GM23248 (cell line): ENCODE measurements at regions not wholly inside any gene's neighbourhood (a gene's known extent, or its start where the extent isn't known, plus 50 kb on each side); places are given as distances from the start of the nearest gene placed in this dataset.

Experiments used
- DNase-seq: peaks from one replicate; pipeline ENCODE4 v3.0.0-alpha.2; 2015
- H2AFZ ChIP-seq: fragments of 200-600 bp; sonication (generic); 2 replicates; pipeline ENCODE4 v1.6.1; 2016; ENCODE audit warnings: antibody characterized with exemption
- H3F3A ChIP-seq: fragments of 200-600 bp; sonication (generic); 2 replicates; pipeline ENCODE4 v1.6.1; 2016; ENCODE audit warnings: mild to moderate bottlenecking, antibody characterized with exemption, mixed run types; ENCODE audit not compliant: insufficient read depth
- H3K27ac ChIP-seq: fragments of 200-600 bp; sonication (generic); 2 replicates; pipeline ENCODE4 v1.5.1; 2016; ENCODE audit warnings: mild to moderate bottlenecking
- H3K27me3 ChIP-seq: fragments of 200-600 bp; sonication (generic); replicated peaks from 2 replicates; pipeline ENCODE4 v1.6.1; 2016; ENCODE audit warnings: mild to moderate bottlenecking; ENCODE audit not compliant: insufficient read depth
- H3K36me3 ChIP-seq: fragments of 200-600 bp; sonication (generic); 2 replicates; pipeline ENCODE4 v1.6.1; 2016; ENCODE audit warnings: low read depth, mild to moderate bottlenecking
- H3K4me1 ChIP-seq: fragments of 200-600 bp; sonication (generic); 2 replicates; pipeline ENCODE4 v1.6.1; 2016; ENCODE audit warnings: mild to moderate bottlenecking; ENCODE audit not compliant: insufficient read depth
- H3K4me2 ChIP-seq: fragments of 200-600 bp; sonication (generic); one replicate; pipeline ENCODE4 v1.6.1; 2016; ENCODE audit warnings: mild to moderate bottlenecking; ENCODE audit not compliant: unreplicated experiment
- H3K4me3 ChIP-seq: fragments of 200-600 bp; sonication (generic); 2 replicates; pipeline ENCODE4 v1.5.1; 2016; ENCODE audit warnings: mild to moderate bottlenecking
- H3K79me2 ChIP-seq: fragments of 200-600 bp; sonication (generic); 2 replicates; pipeline ENCODE4 v1.6.1; 2016; ENCODE audit warnings: mild to moderate bottlenecking; ENCODE audit not compliant: insufficient read depth
- H3K9ac ChIP-seq: fragments of 200-600 bp; sonication (generic); 2 replicates; pipeline ENCODE4 v1.6.1; 2016; ENCODE audit warnings: mild to moderate bottlenecking
- H3K9me2 ChIP-seq: fragments of 200-600 bp; sonication (generic); 2 replicates; pipeline ENCODE4 v1.6.1; 2016; ENCODE audit warnings: mixed run types, mild to moderate bottlenecking, moderate library complexity; ENCODE audit not compliant: insufficient read depth
- H3K9me3 ChIP-seq: fragments of 200-600 bp; sonication (generic); one replicate; pipeline ENCODE4 v1.6.1; 2017; ENCODE audit warnings: low read depth
- H4K20me1 ChIP-seq: fragments of 200-600 bp; sonication (generic); 2 replicates; pipeline ENCODE4 v1.6.0; 2016; ENCODE audit not compliant: insufficient read depth
- EZH2 ChIP-seq: fragments of 200-600 bp; sonication (generic); IDR thresholded peaks from 2 replicates; pipeline ENCODE4 v1.6.1; 2018; ENCODE audit warnings: antibody characterized with exemption, mild to moderate bottlenecking; ENCODE audit not compliant: insufficient read depth, poor library complexity, severe bottlenecking
- EZH2phosphoT487 ChIP-seq: fragments of 200-600 bp; sonication (generic); IDR thresholded peaks from 2 replicates; pipeline ENCODE4 v1.6.1; 2018; ENCODE audit warnings: antibody characterized with exemption, moderate library complexity, mild to moderate bottlenecking, low read depth; ENCODE audit not compliant: insufficient read depth
- WGBS, 2 experiments: methylation state at CpG; one replicate each; pipeline ENCODE4 v1.1.6; 2015 to 2017; ENCODE audit warnings: low lambda C conversion rate in 2 of 2, low coverage in 1 of 2; ENCODE audit errors: missing lambda C conversion rate in 2 of 2; 5-methylcytosine and 5-hydroxymethylcytosine counted together
- in situ Hi-C: fragments of 300-500 bp; cut with MboI; formaldehyde crosslinking; loops from 2 replicates; pipeline ENCODE4 v1.15.0; 2020

DNA sequence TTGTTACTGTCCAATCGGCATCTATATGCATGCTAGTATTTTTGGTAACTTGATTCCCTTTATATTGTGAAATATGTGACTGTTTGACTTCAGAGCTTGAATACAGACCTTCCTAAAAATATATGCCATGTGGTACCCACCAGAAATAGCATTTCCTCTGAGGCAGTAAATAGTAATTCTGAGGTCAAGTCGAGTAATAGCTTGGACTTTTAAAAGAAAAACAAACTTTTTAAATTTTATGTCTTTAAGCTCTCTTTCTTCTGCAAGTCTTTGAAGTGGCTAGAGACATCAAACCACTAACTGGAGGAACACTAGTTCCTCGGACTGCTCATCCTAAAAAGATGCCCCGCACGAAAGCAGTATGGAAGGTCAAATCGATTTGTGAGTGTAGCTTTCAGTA lies 396.8 kb upstream of the SLC14A2 start:
- H3K4me2 ChIP-seq, result no peak overlapping the region
- H3K36me3 ChIP-seq, result no peaks in the 10 kb centered on the region
- H3K9ac ChIP-seq, result no peak overlapping the region
- no peak for DNase-seq
- 86 to 87% methylated on average over 6 of the region's 6 CpGs for WGBS, 2 experiments
- no peaks in the 10 kb centered on the region for H4K20me1 ChIP-seq
- no peak overlapping the region for H3K27ac ChIP-seq
- H3K4me3 ChIP-seq, result no peak overlapping the region
- no peak overlapping the region for H2AFZ ChIP-seq
- TF ChIP-seq EZH2 (no peak), EZH2phosphoT487 (no peak)
- in situ Hi-C loops, result loop anchor here (10.0 to 25.0 kb wide), 2 partner anchors 306 to 544 kb away; no protein-coding TSS in a partner anchor
- peaks cover 7% of the 10 kb centered on the region; the same call in 1 of the 2 replicates for H3F3A ChIP-seq
- H3K9me3 ChIP-seq, result no peaks in the 10 kb centered on the region
- H3K4me1 ChIP-seq, result peaks cover 16% of the 10 kb centered on the region
- H3K27me3 ChIP-seq, result no peaks in the 10 kb centered on the region
- H3K79me2 ChIP-seq, result no peaks in the 10 kb centered on the region
- no peaks in the 10 kb centered on the region for H3K9me2 ChIP-seq

DNA sequence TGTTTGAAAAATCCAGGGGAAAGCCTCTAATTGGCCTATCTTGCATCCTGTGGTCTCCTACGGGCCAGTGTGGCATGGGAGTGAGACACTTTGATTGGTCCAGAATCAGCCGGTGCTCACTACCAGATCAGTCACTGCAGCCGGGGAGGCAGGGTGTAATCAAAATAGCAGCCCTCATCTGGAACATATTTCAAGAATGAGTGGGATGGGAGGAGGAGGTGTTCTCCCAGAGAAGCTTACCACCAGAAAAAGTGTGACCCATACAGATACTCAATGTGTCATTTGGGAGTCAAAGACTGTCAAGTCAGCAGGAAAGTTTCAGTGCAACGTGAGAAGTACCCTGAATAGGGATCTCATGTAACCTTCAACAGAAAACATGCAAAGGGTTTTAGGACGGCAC lies 393.9 kb upstream of the SLC14A2 start:
- Histone ChIP-seq H3K9me3 (no peaks in the 10 kb centered on the region), H3K4me3 (no peak overlapping the region), H3F3A (peaks cover 7% of the 10 kb centered on the region; the same call in 1 of the 2 replicates), H3K27ac (0 out of 2 replicates have a peak overlapping the region, but pooled peaks have one; percentile 25), H2AFZ (0 out of 2 replicates have a peak overlapping the region, but pooled peaks have one; percentile 14), H3K9me2 (no peaks in the 10 kb centered on the region), H3K27me3 (no peaks in the 10 kb centered on the region), H3K9ac (no peak overlapping the region), H4K20me1 (no peaks in the 10 kb centered on the region), H3K36me3 (no peaks in the 10 kb centered on the region), H3K4me2 (no peak overlapping the region), H3K4me1 (peaks cover 16% of the 10 kb centered on the region), H3K79me2 (no peaks in the 10 kb centered on the region)
- TF ChIP-seq EZH2 (no peak), EZH2phosphoT487 (no peak)
- in situ Hi-C loops, result loop anchor here (25.0 kb wide), 1 partner anchor 309 kb away; no protein-coding TSS in a partner anchor
- peak; percentile 89 for DNase-seq
- 17 to 21% methylated on average over 5 of the region's 5 CpGs for WGBS, 2 experiments

DNA sequence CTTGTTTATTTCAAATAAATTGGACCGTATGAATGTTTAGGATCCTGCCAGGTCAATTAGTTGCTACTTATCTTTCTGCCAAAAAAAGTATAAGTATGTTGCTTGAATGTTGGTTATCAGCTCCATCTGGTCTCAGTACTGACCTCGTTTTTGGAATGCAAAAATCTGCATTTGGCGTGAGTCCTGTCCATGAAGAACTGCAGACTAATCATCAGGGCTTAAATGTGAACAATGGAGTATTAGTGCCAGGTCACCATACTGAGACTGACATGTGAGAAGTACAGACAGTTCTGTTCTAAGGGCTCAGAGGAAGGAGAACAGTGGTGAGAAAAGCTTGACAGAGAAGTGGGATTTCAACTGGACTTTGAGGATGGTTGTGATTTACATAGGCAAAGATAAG lies 393.1 kb upstream of the SLC14A2 start:
- no peak overlapping the region for H2AFZ ChIP-seq
- H3K9ac ChIP-seq, result no peak overlapping the region
- no peaks in the 10 kb centered on the region for H3K36me3 ChIP-seq
- no peaks in the 10 kb centered on the region for H3K27me3 ChIP-seq
- no peaks in the 10 kb centered on the region for H3K9me2 ChIP-seq
- H3K4me1 ChIP-seq, result peaks cover 16% of the 10 kb centered on the region
- H3F3A ChIP-seq, result peaks cover 11% of the 10 kb centered on the region
- DNase-seq, result no peak
- H3K9me3 ChIP-seq, result no peaks in the 10 kb centered on the region
- no peak overlapping the region for H3K4me2 ChIP-seq
- H3K79me2 ChIP-seq, result no peaks in the 10 kb centered on the region
- H3K27ac ChIP-seq, result no peak overlapping the region
- no peak overlapping the region for H3K4me3 ChIP-seq
- no peaks in the 10 kb centered on the region for H4K20me1 ChIP-seq
- 28 to 34% methylated on average over 3 of the region's 3 CpGs for WGBS, 2 experiments
- TF ChIP-seq EZH2phosphoT487 (no peak), EZH2 (no peak)
- in situ Hi-C loops, result loop anchor here (25.0 kb wide), 1 partner anchor 310 kb away; no protein-coding TSS in a partner anchor

DNA sequence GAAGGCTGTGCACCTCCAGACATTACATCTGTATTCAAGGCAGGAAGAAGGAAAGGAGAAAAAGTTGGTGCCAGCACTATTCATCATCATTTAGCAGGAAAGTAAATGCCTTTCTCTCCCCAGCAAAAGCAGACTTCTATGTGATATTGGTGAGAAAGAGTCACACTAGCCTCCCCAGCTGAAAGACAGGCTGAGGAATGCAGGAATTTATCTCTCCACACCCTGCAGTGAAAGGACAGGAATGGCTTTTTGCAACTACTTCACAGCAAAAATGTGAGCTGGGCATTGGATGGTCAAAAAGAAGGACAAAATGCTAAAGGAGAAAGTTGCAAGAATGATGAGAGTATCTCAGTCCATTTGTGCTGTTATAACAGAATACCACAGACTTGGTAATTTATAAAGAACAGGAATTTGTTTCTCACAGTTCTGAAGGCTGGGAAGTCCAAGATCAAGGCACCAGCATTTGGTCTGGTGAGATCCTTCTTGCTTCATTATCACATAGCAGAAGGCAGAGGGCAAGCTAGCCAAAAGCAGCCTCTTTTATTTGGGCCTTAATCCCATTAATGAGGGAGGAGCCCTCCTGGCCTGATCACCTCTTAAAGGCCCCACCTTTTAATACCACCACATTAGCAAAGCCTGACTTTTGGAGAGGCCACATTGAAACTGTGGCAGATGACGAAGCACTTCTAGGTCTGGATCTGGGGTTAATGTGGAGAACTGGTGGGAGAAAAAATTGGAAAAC lies 388.1 kb upstream of the SLC14A2 start:
- Histone ChIP-seq H3K36me3 (no peaks in the 10 kb centered on the region), H3K27ac (no peak overlapping the region), H3K9ac (no peak overlapping the region), H3K4me2 (no peak overlapping the region), H4K20me1 (no peaks in the 10 kb centered on the region), H3K9me2 (no peaks in the 10 kb centered on the region), H3F3A (peaks cover 15% of the 10 kb centered on the region), H3K27me3 (no peaks in the 10 kb centered on the region), H3K4me1 (peaks cover 10% of the 10 kb centered on the region), H2AFZ (no peak overlapping the region), H3K79me2 (no peaks in the 10 kb centered on the region), H3K4me3 (no peak overlapping the region), H3K9me3 (no peaks in the 10 kb centered on the region)
- TF ChIP-seq EZH2phosphoT487 (no peak), EZH2 (no peak)
- peak; percentile 27 for DNase-seq
- in situ Hi-C loops, result no loop called here
- 81 to 92% methylated on average over 1 of the region's 1 CpG for WGBS, 2 experiments
